Pancreas (tissue), 10 donors: ENCODE measurements at regions not wholly inside any gene's neighbourhood (a gene's known extent, or its start where the extent isn't known, plus 50 kb on each side); places are given as distances from the start of the nearest gene placed in this dataset.

ENCODE experiments used
- ATAC-seq, 4 donors: fragments of 200-7000 bp; cut with Tn5 transposase; one replicate each; pipeline versions ENCODE4 v1.8.0 to v1.9.1; 2020; ENCODE audit warnings: mild to moderate bottlenecking in 4 of 4, moderate library complexity in 4 of 4
- DNase-seq, 6 donors: peaks; one replicate each; pipeline ENCODE4 v3.0.0-alpha.2; 2020
- FAIRE-seq: peaks from 2 replicates; lab custom pipeline; 2012; peaks lifted over from hg19 to GRCh38; lab: Jason Lieb, UNC
- H3K27ac ChIP-seq, 4 donors: fragments of 200-600 bp; sonication (generic); 1 replicate in 3 of 4; 2 replicates in 1 of 4; pipeline versions ENCODE4 v1.5.0 to v1.8.0; 2020
- H3K27me3 ChIP-seq, 4 donors: fragments of 200-600 bp; one replicate each; pipeline ENCODE4 v1.8.0; 2021
- H3K36me3 ChIP-seq, 3 donors: fragments of 200-600 bp; sonication (generic) in 1 of 3; one replicate each; pipeline versions ENCODE4 v1.5.0 to v1.8.0; 2020 to 2021
- H3K4me1 ChIP-seq, 3 donors: fragments of 200-600 bp; one replicate each; pipeline ENCODE4 v1.8.0; 2021
- H3K4me3 ChIP-seq, 4 donors: fragments of 200-600 bp; sonication (generic) in 2 of 4; one replicate each; pipeline versions ENCODE4 v1.5.0 to v1.8.0; 2020 to 2021
- H3K9me3 ChIP-seq, 4 donors: fragments of 200-600 bp; one replicate each; pipeline ENCODE4 v1.8.0; 2021
- CTCF ChIP-seq, 4 donors: fragments of 200-600 bp; sonication (generic) in 3 of 4; IDR thresholded peaks; one replicate each; pipeline versions ENCODE4 v1.5.0 to v1.8.0; 2021; ENCODE audit warnings: antibody characterized with exemption in 4 of 4
- whole genome bisulfite sequencing, 2 donors: extraction: QIAGEN DNeasy Blood & Tissue Kit; methylation state at CpG; one replicate each; pipeline ENCODE4 v1.1.7; 2013; 5-methylcytosine and 5-hydroxymethylcytosine counted together
- intact Hi-C, 3 donors: fragments of 100-400 bp; cut with DNase I; formaldehyde crosslinking; loops; one replicate each; pipeline versions ENCODE4 v1.11.1 to v1.14.2; 2022
- donor health status: healthy with polysubstance abuse.
- donor health status: DM: no; HTN: no; CAD: no; lungs with moderate emphysema.
- donor health status: DM: no; HTN: no; CAD: no.
- donor health status: control.
- donor health status: control.
- donor health status: Bipolar disorder and iron deficiency.
- donor health status: DM: yes; HTN: yes; CAD: no.
- donor health status: DM: no; HTN: no; CAD: no.
- donor health status: DM: no; HTN: no; CAD: no.
- donor health status: DM: yes; HTN: yes; CAD: no.

- no peak for TF ChIP-seq CTCF (IDR thresholded peaks at IDR 0.05)
- ATAC-seq (no peak), FAIRE-seq (no peak), DNase-seq (no peak)
- Histone ChIP-seq H3K27me3 (no peaks in the 10 kb centered on the region), H3K36me3 (no peaks in the 10 kb centered on the region), H3K9me3 (no peaks in the 10 kb centered on the region), H3K27ac (no peak overlapping the region), H3K4me3 (no peak overlapping the region), H3K4me1 (no peaks in the 10 kb centered on the region)
- intact Hi-C loops = no loop called here
- WGBS, 2 donors = 42 to 50% methylated on average over 6 of the region's 6 CpGs
Observed at GRCh38 chr1:189158155-189158554, 1319.5 kb downstream of the BRINP3 start.

GRCh38 chr1:189175889-189176288 is 1301.8 kb downstream of the BRINP3 start:
- H3K27ac ChIP-seq = no peak overlapping the region
- intact Hi-C loops = no loop called here
- FAIRE-seq (no peak), ATAC-seq (no peak), DNase-seq (no peak)
- H3K4me1 ChIP-seq = no peaks in the 10 kb centered on the region
- TF ChIP-seq CTCF (IDR thresholded peaks at IDR 0.05) = no peak
- no peaks in the 10 kb centered on the region for H3K36me3 ChIP-seq
- no peak overlapping the region for H3K4me3 ChIP-seq
- H3K27me3 ChIP-seq = no peaks in the 10 kb centered on the region
- 83 to 88% methylated on average over 1 of the region's 1 CpG for WGBS, 2 donors
- H3K9me3 ChIP-seq = no peaks in the 10 kb centered on the region

- no peak for TF ChIP-seq CTCF (IDR thresholded peaks at IDR 0.05)
- no peak for ATAC-seq
- intact Hi-C loops = no loop called here
- no peak for FAIRE-seq
- no peaks in the 10 kb centered on the region for H3K9me3 ChIP-seq
- H3K4me3 ChIP-seq = no peak overlapping the region
- no peaks in the 10 kb centered on the region for H3K4me1 ChIP-seq
- no peaks in the 10 kb centered on the region for H3K27me3 ChIP-seq
- no peak for DNase-seq
- H3K36me3 ChIP-seq = no peaks in the 10 kb centered on the region
- H3K27ac ChIP-seq = no peak overlapping the region
Observed at GRCh38 chr1:189180057-189180456, 1297.6 kb downstream of the BRINP3 start.

- intact Hi-C loops = no loop called here
- no peaks in the 10 kb centered on the region for H3K27me3 ChIP-seq
- no peak for FAIRE-seq
- H3K4me1 ChIP-seq = no peaks in the 10 kb centered on the region
- WGBS, 2 donors = 39 to 53% methylated on average over 2 of the region's 2 CpGs
- no peaks in the 10 kb centered on the region for H3K36me3 ChIP-seq
- no peak for DNase-seq
- no peak for ATAC-seq
- H3K27ac ChIP-seq = no peak overlapping the region
- no peaks in the 10 kb centered on the region for H3K9me3 ChIP-seq
- TF ChIP-seq CTCF (IDR thresholded peaks at IDR 0.05) = no peak
- no peak overlapping the region for H3K4me3 ChIP-seq
Observed at GRCh38 chr1:189185097-189185496, 1292.6 kb downstream of the BRINP3 start.

GRCh38 chr1:189192741-189193520 is 1284.7 kb downstream of the BRINP3 start:
- TF ChIP-seq CTCF (IDR thresholded peaks at IDR 0.05) = no peak

More at GRCh38 chr1:189192741-189193520, 1284.7 kb downstream of the BRINP3 start:
- DNase-seq = no peak
- H3K27ac ChIP-seq = no peak overlapping the region
- no peak for ATAC-seq
- no peaks in the 10 kb centered on the region for H3K4me1 ChIP-seq
- H3K27me3 ChIP-seq = no peaks in the 10 kb centered on the region
- H3K36me3 ChIP-seq = no peaks in the 10 kb centered on the region
- H3K9me3 ChIP-seq = no peaks in the 10 kb centered on the region
- intact Hi-C loops = no loop called here
- no peak overlapping the region for H3K4me3 ChIP-seq
- no peak for FAIRE-seq
- WGBS, 2 donors = 51 to 64% methylated on average over 2 of the region's 2 CpGs
